PC-9 (cell line): ENCODE measurements at regions not wholly inside any gene's neighbourhood (a gene's known extent, or its start where the extent isn't known, plus 50 kb on each side); places are given as distances from the start of the nearest gene placed in this dataset.

ENCODE experiments used
- CTCF ChIP-seq: fragments of 200-600 bp; sonication (generic); conservative IDR thresholded peaks from 2 replicates; pipeline ENCODE4 v1.6.1; 2017; ENCODE audit warnings: mixed run types, antibody characterized with exemption, mild to moderate bottlenecking, moderate library complexity
- EZH2 ChIP-seq: fragments of 200-600 bp; sonication (generic); IDR thresholded peaks from 2 replicates; pipeline ENCODE4 v1.8.0; 2017; ENCODE audit warnings: antibody characterized with exemption, low read depth

- TF ChIP-seq CTCF (no peak), EZH2 (no peak)
Measured at GRCh38 chr4:187767687-187768086, 227.9 kb upstream of the ZFP42 start.
